ENCODE measurements at regions not wholly inside any gene's neighbourhood (a gene's known extent, or its start where the extent isn't known, plus 50 kb on each side); places are given as distances from the start of the nearest gene placed in this dataset.
"Not testable (repeated sequence)": the region's sequence is repeated elsewhere in the genome, so short reads cannot be mapped to it uniquely, and the experiment has no call there.

- no peak for FAIRE-seq
Measured at GRCh38 chr4:93888308-93888707, 59.8 kb downstream of the ATOH1 start.

DNA sequence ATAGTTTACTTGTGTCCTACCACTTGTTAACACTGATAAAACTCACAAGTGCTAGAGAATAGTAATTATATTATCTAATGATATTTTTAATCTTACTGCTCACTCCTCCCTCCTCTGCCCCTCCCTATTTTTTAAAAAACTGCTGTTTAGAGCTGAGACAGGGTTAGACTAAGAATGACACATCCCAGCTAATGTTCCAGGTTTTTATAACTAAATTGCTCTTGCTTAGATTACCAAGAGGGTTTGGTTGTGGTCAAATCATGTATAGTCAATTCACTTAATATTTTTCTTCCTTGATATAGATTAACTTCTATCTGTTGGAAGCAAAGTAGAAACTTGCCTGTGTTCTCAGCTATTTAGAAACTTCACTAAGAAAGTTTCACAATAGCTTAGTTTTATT, 60.2 kb downstream of the ATOH1 start:
- FAIRE-seq: no peak

DNA sequence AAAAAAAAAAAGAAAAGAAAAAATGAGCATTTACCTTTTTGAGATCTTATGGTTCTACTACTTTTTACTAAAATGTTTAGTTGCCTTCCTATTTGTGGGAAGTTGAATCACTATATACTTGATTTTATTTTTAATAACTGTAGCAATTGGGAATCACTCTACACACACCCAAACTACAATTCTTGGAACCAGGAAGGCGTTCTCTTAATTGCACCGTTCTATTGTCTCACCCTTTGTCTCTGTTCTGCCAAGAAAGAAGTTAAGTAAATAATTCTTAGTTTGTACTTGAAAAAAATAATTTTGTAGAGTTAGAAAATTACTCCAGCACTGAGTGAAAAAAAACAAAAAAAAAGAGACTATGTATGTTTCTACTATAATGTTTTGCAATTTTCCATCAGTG, 62.7 kb downstream of the ATOH1 start:
- no peak for FAIRE-seq

- FAIRE-seq: no peak
Measured at GRCh38 chr4:93894995-93895394, 66.4 kb downstream of the ATOH1 start.

GRCh38 chr4:93896516-93896915, 68.0 kb downstream of the ATOH1 start:
- no peak for FAIRE-seq

DNA sequence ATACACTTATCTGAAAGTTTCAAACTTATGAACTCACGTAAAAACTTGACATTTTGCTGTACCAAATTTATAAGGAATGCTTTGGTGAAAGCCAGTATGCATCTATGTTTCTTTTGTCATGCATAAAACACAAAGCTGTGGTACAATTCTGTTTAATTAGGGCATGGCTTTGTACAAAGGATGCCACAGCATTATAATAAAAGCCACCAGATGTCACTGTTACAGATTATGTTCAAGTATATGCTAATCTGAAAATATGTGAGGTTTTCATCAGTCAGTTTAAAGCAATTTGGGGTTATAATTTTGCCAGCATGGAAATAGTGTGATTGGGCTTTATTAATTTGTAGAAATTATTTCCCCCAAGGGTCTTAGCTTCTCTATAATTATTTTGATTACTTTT, 69.0 kb downstream of the ATOH1 start:
- peak; percentile 80 for FAIRE-seq

DNA sequence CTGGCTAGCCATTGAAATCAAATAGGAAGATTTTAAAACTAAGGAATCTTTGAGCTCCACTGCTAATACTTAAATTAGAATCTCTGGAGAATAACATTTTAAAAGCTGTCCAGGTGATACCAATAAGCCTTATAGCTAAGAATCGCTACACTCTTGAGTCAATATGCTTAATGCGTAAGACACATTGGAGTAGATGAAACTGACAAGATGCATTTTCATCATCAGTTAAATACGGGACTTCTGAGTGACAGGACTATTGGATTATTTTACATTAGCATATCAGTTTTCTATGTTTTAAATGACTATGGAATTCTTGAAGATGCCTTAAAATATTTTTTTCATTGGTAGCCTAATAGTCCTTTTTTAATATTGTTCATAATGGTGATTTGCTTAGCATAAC, 80.2 kb downstream of the ATOH1 start:
- FAIRE-seq: no peak

DNA sequence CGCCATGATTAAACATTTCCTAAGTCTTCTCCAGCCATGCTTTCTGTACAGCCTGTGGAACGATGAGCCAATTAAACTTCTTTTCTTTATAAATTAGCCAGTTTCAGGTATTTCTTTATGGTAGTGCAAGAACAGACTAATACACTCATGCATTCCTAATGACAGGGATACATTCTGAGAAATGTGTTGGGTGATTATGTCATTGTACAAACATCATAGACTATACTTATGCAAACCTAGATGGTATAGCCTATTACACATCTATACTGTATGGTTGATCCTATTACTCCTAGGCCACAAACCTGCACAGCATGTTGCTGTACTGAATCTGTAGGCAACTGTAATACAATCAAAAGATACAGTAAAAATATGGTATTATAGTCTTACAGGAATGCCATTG, 83.1 kb downstream of the ATOH1 start:
- no peak for FAIRE-seq

GRCh38 chr4:93912146-93912545, 83.6 kb downstream of the ATOH1 start:
- no peak for FAIRE-seq

- FAIRE-seq: no peak
Measured at GRCh38 chr4:93918856-93919255, 90.3 kb downstream of the ATOH1 start.

GRCh38 chr4:93923570-93923969, 95.0 kb downstream of the ATOH1 start:
- FAIRE-seq: not testable (repeated sequence)

GRCh38 chr4:93947286-93947685, 118.7 kb downstream of the ATOH1 start:
- no peak for FAIRE-seq

DNA sequence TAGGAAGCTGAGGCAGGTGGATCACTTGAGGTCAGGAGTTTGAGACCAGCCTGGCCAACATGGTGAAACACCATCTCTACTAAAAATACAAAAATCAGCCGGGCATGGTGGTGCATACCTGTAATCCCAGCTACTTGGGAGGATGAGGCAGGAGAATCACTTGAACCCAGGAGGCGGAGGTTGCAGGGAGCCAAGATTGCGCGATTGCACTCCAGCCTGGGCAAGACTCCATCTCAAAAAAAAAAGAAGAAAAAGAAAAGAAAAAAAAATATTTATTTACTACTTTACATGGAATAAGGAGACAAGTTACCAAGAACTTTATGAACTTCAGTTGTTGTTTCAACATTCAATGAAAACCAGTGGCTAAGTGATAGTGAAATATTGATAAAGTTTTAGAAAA, 121.7 kb downstream of the ATOH1 start:
- not testable (repeated sequence) for FAIRE-seq

DNA sequence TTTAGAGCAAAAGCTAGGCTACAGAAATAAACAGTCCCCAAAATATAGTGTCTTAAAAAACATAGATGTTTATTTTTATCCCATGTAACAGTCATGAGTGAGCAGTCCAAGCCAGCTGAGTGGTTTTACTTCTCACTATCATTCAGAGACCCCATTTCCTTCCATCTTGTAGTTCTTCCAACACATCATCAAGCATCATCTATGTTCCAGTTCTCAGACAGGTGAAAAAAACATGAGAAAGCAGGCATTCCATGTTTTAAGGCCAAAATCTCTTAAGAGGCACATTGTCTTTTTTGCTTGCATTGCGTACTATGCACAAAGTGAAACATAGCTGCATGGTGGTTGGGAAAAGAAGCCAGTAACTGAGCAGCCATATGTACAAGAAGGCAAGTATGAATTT, 128.6 kb downstream of the ATOH1 start:
- FAIRE-seq: no peak

GRCh38 chr4:93960450-93960849, 131.9 kb downstream of the ATOH1 start:
- no peak for FAIRE-seq

GRCh38 chr4:93960916-93961315, 132.4 kb downstream of the ATOH1 start:
- no peak for FAIRE-seq

- no peak for FAIRE-seq
Measured at GRCh38 chr4:93981594-93981993, 153.0 kb downstream of the ATOH1 start.

- FAIRE-seq: no peak
Measured at GRCh38 chr4:93982255-93982654, 153.7 kb downstream of the ATOH1 start.

DNA sequence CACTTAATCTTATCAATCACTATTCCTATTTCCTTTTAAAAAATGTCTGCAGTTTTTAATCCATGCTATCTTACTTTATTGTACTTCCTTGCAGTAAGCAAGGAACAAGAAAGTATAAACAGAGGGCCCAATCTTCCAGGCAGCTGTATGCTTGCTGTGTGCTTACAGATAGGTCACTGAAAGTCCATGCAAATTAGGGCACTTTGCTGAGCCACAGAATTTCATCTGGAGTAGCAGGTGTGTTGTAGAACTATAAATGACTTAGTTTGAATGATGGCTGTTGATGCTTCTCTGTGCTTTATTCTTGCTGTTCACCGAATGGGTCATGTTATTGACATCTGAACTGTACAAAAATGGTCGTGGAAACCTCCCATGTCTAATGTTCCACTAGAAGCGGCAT, 154.6 kb downstream of the ATOH1 start:
- FAIRE-seq: no peak

DNA sequence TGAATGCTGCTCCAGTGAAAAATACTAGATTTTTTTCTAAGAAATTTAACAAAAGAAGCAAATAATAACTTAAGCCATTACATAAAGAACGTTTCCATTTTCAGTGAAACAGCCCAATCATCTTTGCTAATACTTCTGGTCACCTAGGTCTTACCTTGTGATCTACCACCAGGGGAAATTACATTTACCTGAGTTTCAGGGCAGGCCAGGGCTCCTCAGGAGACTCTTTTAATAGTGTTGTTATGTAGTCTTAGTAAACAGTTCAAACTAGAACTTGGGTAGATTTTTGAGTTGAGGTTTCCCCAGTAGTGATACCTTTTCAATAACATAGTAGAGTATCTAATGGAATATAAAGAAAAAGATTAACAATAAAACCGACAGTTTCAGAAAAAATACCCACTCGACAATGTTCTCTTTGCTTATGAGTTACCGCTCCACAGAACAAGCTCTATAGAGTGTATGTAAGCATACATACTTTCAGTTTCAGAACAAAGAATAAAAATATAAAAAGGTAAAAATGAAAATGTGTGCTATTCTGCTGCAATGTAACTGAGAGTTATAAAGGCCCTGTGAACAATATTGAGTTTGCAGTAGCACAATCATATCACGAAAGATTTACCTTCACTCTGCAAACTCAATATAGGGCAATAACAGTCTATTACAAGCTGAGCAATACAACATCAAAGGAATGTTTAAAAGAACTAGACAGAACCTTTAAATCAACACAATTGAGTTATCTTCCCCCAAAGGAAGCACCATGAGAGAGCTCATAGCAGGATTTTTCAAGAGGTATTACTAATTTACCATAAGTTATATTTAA, 165.8 kb downstream of the ATOH1 start:
- no peak for FAIRE-seq

DNA sequence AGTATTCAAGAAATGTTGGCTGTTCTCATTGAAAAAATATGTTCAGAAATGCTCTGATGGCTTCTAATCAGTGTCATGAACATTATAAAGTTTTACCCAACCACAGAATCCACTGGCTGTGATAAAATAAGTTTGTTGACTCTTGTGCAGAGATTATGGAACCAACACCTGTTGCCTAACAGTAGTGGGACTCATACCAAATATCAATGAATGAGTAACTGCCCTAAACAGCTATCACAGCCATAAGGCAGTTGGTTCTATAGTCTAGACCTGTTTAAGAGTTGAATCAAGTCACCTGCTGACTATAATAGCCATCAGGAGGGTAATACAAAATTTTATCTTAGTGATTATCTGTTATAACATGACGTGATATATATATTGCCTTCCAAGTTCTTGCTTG, 168.3 kb downstream of the ATOH1 start:
- FAIRE-seq: no peak

DNA sequence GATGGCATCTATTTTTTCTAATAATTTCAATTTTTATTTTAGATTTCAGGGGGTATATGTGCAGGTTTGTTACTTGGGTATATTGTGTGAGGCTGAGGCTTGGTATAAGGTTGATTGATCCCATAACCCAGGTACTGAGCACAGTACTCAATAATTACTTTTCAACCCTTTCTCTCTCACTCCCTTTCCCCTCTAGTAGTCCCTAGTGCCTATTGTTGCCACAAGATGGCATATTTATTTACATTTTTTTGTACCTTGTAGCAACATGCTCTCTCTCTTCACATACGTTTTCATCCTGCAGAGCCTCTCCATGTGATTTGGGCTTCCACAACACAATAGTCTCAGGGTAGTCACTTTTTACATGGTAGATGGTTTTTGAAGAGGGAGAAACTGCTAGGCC, 172.0 kb downstream of the ATOH1 start:
- FAIRE-seq: no peak

GRCh38 chr4:94006932-94007331, 178.4 kb downstream of the ATOH1 start:
- FAIRE-seq: no peak

GRCh38 chr4:94011190-94011589, 182.6 kb downstream of the ATOH1 start:
- no peak for FAIRE-seq

DNA sequence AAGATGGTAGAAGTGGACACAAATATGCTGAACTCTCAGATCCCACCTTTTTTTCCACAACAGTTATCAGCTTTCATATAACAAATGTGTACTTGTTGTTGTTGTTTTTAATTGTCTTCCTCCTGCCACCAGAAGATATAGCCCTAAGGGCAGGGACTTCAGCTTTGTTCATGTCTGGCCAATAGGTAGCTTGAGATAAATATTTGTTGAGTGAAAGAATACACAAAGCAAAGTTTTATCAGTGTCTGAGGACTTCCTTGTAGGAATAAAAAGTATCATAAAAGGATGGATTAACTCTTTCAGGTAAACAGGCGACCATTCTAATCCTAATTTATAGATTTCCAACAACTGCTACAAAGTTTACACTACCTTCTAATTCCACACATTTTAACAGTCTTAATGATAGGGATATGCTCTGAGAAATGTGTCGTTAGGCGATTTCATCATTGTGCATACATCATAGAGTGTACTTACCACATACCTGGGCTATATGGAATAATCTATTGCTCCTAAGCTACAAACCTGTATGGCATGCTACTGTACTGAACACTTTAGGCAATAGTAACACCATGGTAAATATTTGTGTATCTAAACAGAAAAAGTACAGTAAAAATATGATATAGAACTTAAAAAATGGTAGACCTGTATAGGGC, 186.1 kb downstream of the ATOH1 start:
- no peak for FAIRE-seq

Data from A204.1 (cell line).